HepG2 (cell line): ENCODE measurements at regions not wholly inside any gene's neighbourhood (a gene's known extent, or its start where the extent isn't known, plus 50 kb on each side); places are given as distances from the start of the nearest gene placed in this dataset.

Experiments used
- ADNP ChIP-seq: sonication (generic); formaldehyde crosslinking; IDR thresholded peaks from 2 replicates; pipeline ENCODE4 v1.4.0; 2020; ENCODE audit warnings: missing genetic modification reagents
- CREM ChIP-seq, 2 experiments: sonication (generic) in 1 of 2; formaldehyde crosslinking in 1 of 2; IDR thresholded peaks; 2 replicates each; pipeline versions ENCODE4 v1.4.0 to v1.6.1; 2016 to 2020; ENCODE audit warnings: antibody characterized with exemption in 1 of 2, mild to moderate bottlenecking in 1 of 2, missing genetic modification reagents in 1 of 2
- ELF4 ChIP-seq: sonication (generic); formaldehyde crosslinking; IDR thresholded peaks from 2 replicates; pipeline ENCODE4 v1.5.0; 2020; ENCODE audit warnings: missing genetic modification reagents, mild to moderate bottlenecking, moderate library complexity, borderline replicate concordance
- FOXA3 ChIP-seq: IDR thresholded peaks from 2 replicates; pipeline ENCODE4 v1.6.1; 2016; ENCODE audit warnings: missing genetic modification reagents, missing compliant biosample characterization
- FOXP1 ChIP-seq, 2 experiments: fragments of 450-650 bp in 1 of 2; IDR thresholded peaks; 2 replicates each; pipeline ENCODE4 v1.6.1; 2017 to 2018; ENCODE audit warnings: antibody characterized with exemption in 1 of 2
- GATAD2A ChIP-seq: IDR thresholded peaks from 2 replicates; pipeline ENCODE4 v1.6.1; 2016
- HOXA7 ChIP-seq: sonication (generic); formaldehyde crosslinking; IDR thresholded peaks from 2 replicates; pipeline ENCODE4 v1.8.1; 2022; ENCODE audit warnings: mild to moderate bottlenecking, missing genetic modification reagents, moderate library complexity
- ISL2 ChIP-seq: sonication (generic); formaldehyde crosslinking; IDR thresholded peaks from 2 replicates; pipeline ENCODE4 v1.5.0; 2020; ENCODE audit warnings: missing genetic modification reagents
- KLF11 ChIP-seq: IDR thresholded peaks from 2 replicates; pipeline ENCODE4 v1.6.1; 2016; ENCODE audit warnings: missing compliant biosample characterization
- MATR3 ChIP-seq: sonication (generic); formaldehyde crosslinking; IDR thresholded peaks from 2 replicates; pipeline ENCODE4 v1.4.0; 2020; ENCODE audit warnings: missing genetic modification reagents
- NR2F6 ChIP-seq, 2 experiments: IDR thresholded peaks; 2 replicates each; pipeline ENCODE4 v1.6.1; 2016; ENCODE audit warnings: antibody characterized with exemption in 1 of 2, mild to moderate bottlenecking in 1 of 2
- PRPF4 ChIP-seq: fragments of 200-400 bp; formaldehyde crosslinking; IDR thresholded peaks from 2 replicates; pipeline ENCODE4 v1.6.1; 2016; ENCODE audit warnings: low read length, low read depth; ENCODE audit not compliant: poor library complexity, severe bottlenecking
- RXRA ChIP-seq: sonication (generic); formaldehyde crosslinking; IDR thresholded peaks from 2 replicates; pipeline ENCODE4 v1.5.1; 2020; ENCODE audit warnings: missing genetic modification reagents
- SAP130 ChIP-seq: IDR thresholded peaks from 2 replicates; pipeline ENCODE4 v1.6.1; 2016; ENCODE audit warnings: low read depth
- SOX13 ChIP-seq, 3 experiments: fragments of 450-650 bp in 1 of 3; sonication (generic) in 1 of 3; formaldehyde crosslinking in 1 of 3; IDR thresholded peaks in 2 of 3; conservative IDR thresholded peaks in 1 of 3; 2 replicates each; pipeline versions ENCODE4 v1.5.0 to v1.6.1; 2016 to 2020; ENCODE audit warnings: antibody characterized with exemption in 1 of 3, mild to moderate bottlenecking in 1 of 3, missing compliant biosample characterization in 1 of 3, missing genetic modification reagents in 1 of 3, moderate library complexity in 1 of 3
- ZFP36L1 ChIP-seq: sonication (generic); formaldehyde crosslinking; IDR thresholded peaks from 2 replicates; pipeline ENCODE4 v1.8.0; 2022; ENCODE audit warnings: mild to moderate bottlenecking, missing genetic modification reagents, moderate library complexity
- ZKSCAN1 ChIP-seq: fragments of 150-350 bp; IDR thresholded peaks from 2 replicates; pipeline ENCODE4 v1.6.1; 2014; ENCODE audit warnings: low read length
- ZNF121 ChIP-seq: sonication (generic); formaldehyde crosslinking; IDR thresholded peaks from 2 replicates; pipeline ENCODE4 v1.5.0; 2020; ENCODE audit warnings: mild to moderate bottlenecking, missing genetic modification reagents
- ZNF354B ChIP-seq: sonication (generic); formaldehyde crosslinking; IDR thresholded peaks from 2 replicates; pipeline ENCODE4 v1.8.0; 2022; ENCODE audit warnings: mild to moderate bottlenecking, missing genetic modification reagents
- ZNF792 ChIP-seq: IDR thresholded peaks from 2 replicates; pipeline ENCODE4 v1.6.1; 2016
- TF ChIP-seq, protein P1 (sequence below): sonication (generic); formaldehyde crosslinking; IDR thresholded peaks from 2 replicates; pipeline ENCODE4 v1.5.0; 2020; ENCODE audit warnings: mild to moderate bottlenecking, missing genetic modification reagents
- TF ChIP-seq, protein P2 (sequence below): sonication (generic); formaldehyde crosslinking; IDR thresholded peaks from 2 replicates; pipeline ENCODE4 v1.4.0; 2020; ENCODE audit warnings: missing genetic modification reagents, mild to moderate bottlenecking, borderline replicate concordance
- TF ChIP-seq, protein P3 (sequence below), 2 experiments: fragments of 450-650 bp in 1 of 2; sonication (generic) in 1 of 2; formaldehyde crosslinking; IDR thresholded peaks; 2 replicates each; pipeline versions ENCODE4 v1.5.0 to v1.8.0; 2020 to 2022; ENCODE audit warnings: mild to moderate bottlenecking in 1 of 2, missing genetic modification reagents in 1 of 2
- TF ChIP-seq, protein P4 (sequence below): IDR thresholded peaks from 2 replicates; pipeline ENCODE4 v1.6.1; 2016; ENCODE audit warnings: mild to moderate bottlenecking

DNA sequence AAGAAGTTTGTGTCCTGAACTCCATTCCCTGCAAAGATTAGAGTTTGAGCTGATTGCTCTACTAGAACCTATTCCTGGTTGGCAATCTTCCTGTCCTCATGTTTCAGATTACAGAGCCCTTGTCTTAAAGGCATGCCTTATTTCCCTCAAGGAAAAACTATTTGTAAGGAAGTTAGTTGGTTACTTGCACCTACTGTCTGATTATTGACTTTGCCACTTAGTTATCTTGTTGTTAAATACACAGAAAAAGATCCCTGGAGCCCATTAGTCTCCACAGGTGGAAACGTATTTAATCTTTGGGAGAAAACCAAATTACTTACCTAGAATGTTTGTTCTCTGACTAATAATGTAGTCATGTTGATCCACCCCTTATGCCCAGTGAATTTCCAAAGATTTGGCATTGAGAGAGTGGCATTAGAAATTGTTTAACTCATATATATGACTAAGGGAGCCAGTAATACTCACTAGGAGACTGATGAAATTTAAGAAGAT, 132.3 kb upstream of the ELL2 start (continued):
- no peak for TF ChIP-seq SOX13 (IDR thresholded peaks at IDR 0.05)
- TF ChIP-seq SOX13 (CRISPR knock-in tag; conservative IDR thresholded peaks at IDR 0.05 in 1 of 2, IDR thresholded peaks at IDR 0.05 in 1 of 2): peak in 1 of 2 experiments; percentile 11; a peak in 1 of 4 replicates
- peak; percentile 28; the same call in 1 of the 2 replicates for TF ChIP-seq ISL2 (CRISPR knock-in tag)
- TF ChIP-seq KLF11 (CRISPR knock-in tag): no peak
- no peak for TF ChIP-seq PRPF4
- no peak for TF ChIP-seq RXRA
- TF ChIP-seq NR2F6 (IDR thresholded peaks at IDR 0.05): 0 out of 2 replicates have a peak, but pooled peaks have one; percentile 17
- no peak for TF ChIP-seq NR2F6 (CRISPR knock-in tag; IDR thresholded peaks at IDR 0.05)
- no peak for TF ChIP-seq HOXA7
- TF ChIP-seq, protein P1, sequence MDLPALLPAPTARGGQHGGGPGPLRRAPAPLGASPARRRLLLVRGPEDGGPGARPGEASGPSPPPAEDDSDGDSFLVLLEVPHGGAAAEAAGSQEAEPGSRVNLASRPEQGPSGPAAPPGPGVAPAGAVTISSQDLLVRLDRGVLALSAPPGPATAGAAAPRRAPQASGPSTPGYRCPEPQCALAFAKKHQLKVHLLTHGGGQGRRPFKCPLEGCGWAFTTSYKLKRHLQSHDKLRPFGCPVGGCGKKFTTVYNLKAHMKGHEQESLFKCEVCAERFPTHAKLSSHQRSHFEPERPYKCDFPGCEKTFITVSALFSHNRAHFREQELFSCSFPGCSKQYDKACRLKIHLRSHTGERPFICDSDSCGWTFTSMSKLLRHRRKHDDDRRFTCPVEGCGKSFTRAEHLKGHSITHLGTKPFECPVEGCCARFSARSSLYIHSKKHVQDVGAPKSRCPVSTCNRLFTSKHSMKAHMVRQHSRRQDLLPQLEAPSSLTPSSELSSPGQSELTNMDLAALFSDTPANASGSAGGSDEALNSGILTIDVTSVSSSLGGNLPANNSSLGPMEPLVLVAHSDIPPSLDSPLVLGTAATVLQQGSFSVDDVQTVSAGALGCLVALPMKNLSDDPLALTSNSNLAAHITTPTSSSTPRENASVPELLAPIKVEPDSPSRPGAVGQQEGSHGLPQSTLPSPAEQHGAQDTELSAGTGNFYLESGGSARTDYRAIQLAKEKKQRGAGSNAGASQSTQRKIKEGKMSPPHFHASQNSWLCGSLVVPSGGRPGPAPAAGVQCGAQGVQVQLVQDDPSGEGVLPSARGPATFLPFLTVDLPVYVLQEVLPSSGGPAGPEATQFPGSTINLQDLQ: no peak
- TF ChIP-seq ZNF354B: no peak
- TF ChIP-seq FOXA3: peak; percentile 36; the same call in 1 of the 2 replicates
- peak; percentile 24; the same call in 1 of the 2 replicates for TF ChIP-seq GATAD2A
- TF ChIP-seq, protein P2, sequence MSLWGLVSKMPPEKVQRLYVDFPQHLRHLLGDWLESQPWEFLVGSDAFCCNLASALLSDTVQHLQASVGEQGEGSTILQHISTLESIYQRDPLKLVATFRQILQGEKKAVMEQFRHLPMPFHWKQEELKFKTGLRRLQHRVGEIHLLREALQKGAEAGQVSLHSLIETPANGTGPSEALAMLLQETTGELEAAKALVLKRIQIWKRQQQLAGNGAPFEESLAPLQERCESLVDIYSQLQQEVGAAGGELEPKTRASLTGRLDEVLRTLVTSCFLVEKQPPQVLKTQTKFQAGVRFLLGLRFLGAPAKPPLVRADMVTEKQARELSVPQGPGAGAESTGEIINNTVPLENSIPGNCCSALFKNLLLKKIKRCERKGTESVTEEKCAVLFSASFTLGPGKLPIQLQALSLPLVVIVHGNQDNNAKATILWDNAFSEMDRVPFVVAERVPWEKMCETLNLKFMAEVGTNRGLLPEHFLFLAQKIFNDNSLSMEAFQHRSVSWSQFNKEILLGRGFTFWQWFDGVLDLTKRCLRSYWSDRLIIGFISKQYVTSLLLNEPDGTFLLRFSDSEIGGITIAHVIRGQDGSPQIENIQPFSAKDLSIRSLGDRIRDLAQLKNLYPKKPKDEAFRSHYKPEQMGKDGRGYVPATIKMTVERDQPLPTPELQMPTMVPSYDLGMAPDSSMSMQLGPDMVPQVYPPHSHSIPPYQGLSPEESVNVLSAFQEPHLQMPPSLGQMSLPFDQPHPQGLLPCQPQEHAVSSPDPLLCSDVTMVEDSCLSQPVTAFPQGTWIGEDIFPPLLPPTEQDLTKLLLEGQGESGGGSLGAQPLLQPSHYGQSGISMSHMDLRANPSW (CRISPR knock-in tag): no peak
- no peak for TF ChIP-seq ZFP36L1 (CRISPR knock-in tag)
- TF ChIP-seq ZNF121 (CRISPR knock-in tag): no peak
- no peak for TF ChIP-seq ZKSCAN1
- TF ChIP-seq, protein P3, sequence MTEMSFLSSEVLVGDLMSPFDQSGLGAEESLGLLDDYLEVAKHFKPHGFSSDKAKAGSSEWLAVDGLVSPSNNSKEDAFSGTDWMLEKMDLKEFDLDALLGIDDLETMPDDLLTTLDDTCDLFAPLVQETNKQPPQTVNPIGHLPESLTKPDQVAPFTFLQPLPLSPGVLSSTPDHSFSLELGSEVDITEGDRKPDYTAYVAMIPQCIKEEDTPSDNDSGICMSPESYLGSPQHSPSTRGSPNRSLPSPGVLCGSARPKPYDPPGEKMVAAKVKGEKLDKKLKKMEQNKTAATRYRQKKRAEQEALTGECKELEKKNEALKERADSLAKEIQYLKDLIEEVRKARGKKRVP (CRISPR knock-in tag; IDR thresholded peaks at IDR 0.05): peak in 1 of 2 experiments; percentile 40; a peak in 1 of 4 replicates
- no peak for TF ChIP-seq ZNF792 (CRISPR knock-in tag)
- 0 out of 2 replicates have a peak, but pooled peaks have one; percentile 18 for TF ChIP-seq SAP130 (CRISPR knock-in tag)
- TF ChIP-seq MATR3 (CRISPR knock-in tag): no peak
- no peak for TF ChIP-seq FOXP1 (IDR thresholded peaks at IDR 0.05)
- peak; percentile 35; the same call in 1 of the 2 replicates for TF ChIP-seq FOXP1 (CRISPR knock-in tag; IDR thresholded peaks at IDR 0.05)
- TF ChIP-seq, protein P4, sequence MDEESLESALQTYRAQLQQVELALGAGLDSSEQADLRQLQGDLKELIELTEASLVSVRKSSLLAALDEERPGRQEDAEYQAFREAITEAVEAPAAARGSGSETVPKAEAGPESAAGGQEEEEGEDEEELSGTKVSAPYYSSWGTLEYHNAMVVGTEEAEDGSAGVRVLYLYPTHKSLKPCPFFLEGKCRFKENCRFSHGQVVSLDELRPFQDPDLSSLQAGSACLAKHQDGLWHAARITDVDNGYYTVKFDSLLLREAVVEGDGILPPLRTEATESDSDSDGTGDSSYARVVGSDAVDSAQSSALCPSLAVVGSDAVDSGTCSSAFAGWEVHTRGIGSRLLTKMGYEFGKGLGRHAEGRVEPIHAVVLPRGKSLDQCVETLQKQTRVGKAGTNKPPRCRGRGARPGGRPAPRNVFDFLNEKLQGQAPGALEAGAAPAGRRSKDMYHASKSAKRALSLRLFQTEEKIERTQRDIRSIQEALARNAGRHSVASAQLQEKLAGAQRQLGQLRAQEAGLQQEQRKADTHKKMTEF (CRISPR knock-in tag): peak; percentile 35; the same call in 1 of the 2 replicates
- 0 out of 2 replicates have a peak, but pooled peaks have one; percentile 16 for TF ChIP-seq CREM (IDR thresholded peaks at IDR 0.05)
- no peak for TF ChIP-seq CREM (CRISPR knock-in tag; IDR thresholded peaks at IDR 0.05)
- no peak for TF ChIP-seq ADNP (CRISPR knock-in tag)
- TF ChIP-seq ELF4 (CRISPR knock-in tag): no peak
